GM12892 (cell line): ENCODE measurements at regions not wholly inside any gene's neighbourhood (a gene's known extent, or its start where the extent isn't known, plus 50 kb on each side); places are given as distances from the start of the nearest gene placed in this dataset.

ENCODE experiments used
- POLR2A ChIP-seq: IDR thresholded peaks from 2 replicates; pipeline ENCODE4 v1.6.1; 2011; ENCODE audit warnings: low read depth, low read length, control low read depth
- POLR2AphosphoS5 ChIP-seq: IDR thresholded peaks from 2 replicates; pipeline ENCODE4 v1.6.1; 2011; ENCODE audit warnings: low read depth, low read length, control low read depth
- TAF1 ChIP-seq: IDR thresholded peaks from 2 replicates; pipeline ENCODE4 v1.6.1; 2011; ENCODE audit warnings: low read depth, mild to moderate bottlenecking, control low read depth, low read length, borderline replicate concordance

GRCh38 chr6:140677781-140678528, 1303.5 kb upstream of the CITED2 start:
- no peak for TF ChIP-seq TAF1
- TF ChIP-seq POLR2A: no peak
- no peak for TF ChIP-seq POLR2AphosphoS5
